ENCODE measurements at regions not wholly inside any gene's neighbourhood (a gene's known extent, or its start where the extent isn't known, plus 50 kb on each side); places are given as distances from the start of the nearest gene placed in this dataset.
A peak's percentile ranks its signal among the peaks of the same experiment; 100 is the strongest.
"Not testable (repeated sequence)": the region's sequence is repeated elsewhere in the genome, so short reads cannot be mapped to it uniquely, and the experiment has no call there.

DNA sequence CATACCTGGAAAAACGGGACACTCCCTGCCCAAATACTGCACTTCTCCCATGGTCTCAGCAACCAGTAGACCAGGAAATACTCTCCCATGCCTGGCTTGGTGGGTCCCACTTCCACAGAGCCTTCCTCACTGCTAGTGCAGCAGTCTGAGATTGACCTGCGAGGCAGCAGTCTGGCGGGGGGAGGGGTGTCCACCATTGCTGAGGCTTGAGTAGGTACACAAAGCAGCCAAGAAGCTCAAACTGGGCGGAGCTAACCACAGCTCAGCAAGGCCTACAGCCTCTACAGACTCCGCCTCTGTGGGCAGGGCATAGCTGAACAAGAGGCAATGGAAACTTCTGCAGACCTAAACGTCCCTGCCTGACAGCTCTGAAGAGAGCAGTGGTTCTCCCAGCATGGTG, 191.5 kb upstream of the FTMT start:
- H3K4me3 ChIP-seq (ENCODE audit: low read depth, low read length) = no peak overlapping the region
- H3K27ac ChIP-seq (ENCODE audit: extremely low read depth, low read depth, low read length) = no peak overlapping the region
- no peaks in the 10 kb centered on the region for H3K36me3 ChIP-seq (ENCODE audit: control insufficient read depth in 2 of 2, insufficient read depth in 1 of 2, low read length in 2 of 2)
- H3K9me3 ChIP-seq (ENCODE audit: control insufficient read depth, insufficient read depth, low read depth, low read length) = no peaks in the 10 kb centered on the region
- ChIA-PET CTCF (no interaction called here), POLR2A (no interaction called here)
- TF ChIP-seq, protein P1, sequence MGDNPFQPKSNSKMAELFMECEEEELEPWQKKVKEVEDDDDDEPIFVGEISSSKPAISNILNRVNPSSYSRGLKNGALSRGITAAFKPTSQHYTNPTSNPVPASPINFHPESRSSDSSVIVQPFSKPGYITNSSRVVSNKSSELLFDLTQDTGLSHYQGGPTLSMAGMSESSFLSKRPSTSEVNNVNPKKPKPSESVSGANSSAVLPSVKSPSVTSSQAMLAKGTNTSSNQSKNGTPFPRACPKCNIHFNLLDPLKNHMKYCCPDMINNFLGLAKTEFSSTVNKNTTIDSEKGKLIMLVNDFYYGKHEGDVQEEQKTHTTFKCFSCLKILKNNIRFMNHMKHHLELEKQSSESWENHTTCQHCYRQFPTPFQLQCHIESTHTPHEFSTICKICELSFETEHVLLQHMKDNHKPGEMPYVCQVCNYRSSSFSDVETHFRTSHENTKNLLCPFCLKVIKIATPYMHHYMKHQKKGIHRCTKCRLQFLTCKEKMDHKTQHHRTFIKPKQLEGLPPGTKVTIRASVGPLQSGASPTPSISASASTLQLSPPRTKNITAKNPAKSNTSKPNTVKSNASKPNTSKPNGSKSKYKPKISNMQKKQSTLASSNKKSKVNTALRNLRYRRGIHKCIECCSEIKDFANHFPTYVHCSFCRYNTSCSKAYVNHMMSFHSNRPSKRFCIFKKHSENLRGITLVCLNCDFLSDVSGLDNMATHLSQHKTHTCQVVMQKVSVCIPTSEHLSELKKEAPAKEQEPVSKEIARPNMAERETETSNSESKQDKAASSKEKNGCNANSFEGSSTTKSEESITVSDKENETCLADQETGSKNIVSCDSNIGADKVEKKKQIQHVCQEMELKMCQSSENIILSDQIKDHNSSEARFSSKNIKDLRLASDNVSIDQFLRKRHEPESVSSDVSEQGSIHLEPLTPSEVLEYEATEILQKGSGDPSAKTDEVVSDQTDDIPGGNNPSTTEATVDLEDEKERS (tag by site-specific recombination; IDR thresholded peaks at IDR 0.05) = no peak
- TF ChIP-seq ZNF274 (IDR thresholded peaks at IDR 0.05; ENCODE audit: low read length) (no peak), ZNF274 (tag by site-specific recombination; IDR thresholded peaks at IDR 0.05; ENCODE audit: borderline replicate concordance) (no peak), ZNF114 (tag by site-specific recombination; IDR thresholded peaks at IDR 0.05) (no peak), WT1 (tag by site-specific recombination; IDR thresholded peaks at IDR 0.05) (no peak)
- H3K4me1 ChIP-seq (ENCODE audit: control insufficient read depth, insufficient read depth, low read length) = no peaks in the 10 kb centered on the region

DNA sequence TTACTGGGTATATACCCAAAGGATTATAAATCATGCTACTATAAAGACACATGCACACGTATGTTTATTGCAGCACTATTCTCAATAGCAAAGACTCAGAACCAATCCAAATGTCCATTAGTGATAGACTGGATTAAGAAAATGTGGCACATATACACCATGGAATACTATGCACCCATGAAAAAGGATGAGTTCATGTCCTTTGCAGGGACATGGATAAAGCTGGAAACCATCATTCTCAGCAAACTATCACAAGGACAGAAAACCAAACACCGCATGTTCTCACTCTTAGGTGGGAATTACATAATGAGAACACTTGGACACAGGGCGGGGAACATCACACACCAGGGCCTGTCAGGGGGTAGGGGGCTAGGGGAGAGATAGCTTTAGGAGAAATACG, 186.1 kb upstream of the FTMT start:
- H3K36me3 ChIP-seq (ENCODE audit: control insufficient read depth in 2 of 2, insufficient read depth in 1 of 2, low read length in 2 of 2); H3K4me1 ChIP-seq (ENCODE audit: control insufficient read depth, insufficient read depth, low read length); H3K27ac ChIP-seq (ENCODE audit: extremely low read depth, low read depth, low read length); H3K4me3 ChIP-seq (ENCODE audit: low read depth, low read length); CTCF ChIA-PET; H3K9me3 ChIP-seq (ENCODE audit: control insufficient read depth, insufficient read depth, low read depth, low read length); POLR2A ChIA-PET: not testable (repeated sequence)
- TF ChIP-seq ZNF146 (tag by site-specific recombination; IDR thresholded peaks at IDR 0.05) = peak; percentile 75

DNA sequence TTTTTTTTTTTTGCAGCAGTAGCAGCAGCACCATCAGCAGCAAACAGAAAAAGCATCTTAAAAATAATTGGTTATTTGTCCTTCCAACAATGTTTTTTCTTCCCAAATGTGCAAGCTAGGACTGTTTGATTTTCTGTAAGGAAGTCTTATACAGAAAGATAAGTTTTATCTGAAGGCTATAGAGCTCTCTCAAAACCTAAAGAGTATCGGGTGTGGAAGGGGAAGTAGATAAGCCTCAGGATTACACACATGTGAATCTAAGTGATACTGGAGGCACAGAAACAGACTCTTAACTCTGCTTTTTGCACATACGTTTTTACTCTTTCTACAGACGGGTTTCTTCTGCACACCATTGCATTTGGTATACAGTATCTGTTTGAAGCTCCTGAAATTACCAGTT, 184.4 kb upstream of the FTMT start:
- Histone ChIP-seq H3K9me3 (ENCODE audit: control insufficient read depth, insufficient read depth, low read depth, low read length) (no peaks in the 10 kb centered on the region), H3K36me3 (ENCODE audit: control insufficient read depth in 2 of 2, insufficient read depth in 1 of 2, low read length in 2 of 2) (no peaks in the 10 kb centered on the region), H3K4me3 (ENCODE audit: low read depth, low read length) (no peak overlapping the region), H3K27ac (ENCODE audit: extremely low read depth, low read depth, low read length) (no peak overlapping the region), H3K4me1 (ENCODE audit: control insufficient read depth, insufficient read depth, low read length) (no peaks in the 10 kb centered on the region)
- POLR2A ChIA-PET = no interaction called here
- TF ChIP-seq ZNF473 (tag by site-specific recombination; IDR thresholded peaks at IDR 0.05) = no peak
- no peak for TF ChIP-seq ZNF292 (tag by site-specific recombination; IDR thresholded peaks at IDR 0.05; ENCODE audit: borderline replicate concordance, low read depth)
- TF ChIP-seq ZNF701 (tag by site-specific recombination; IDR thresholded peaks at IDR 0.05) = no peak
- TF ChIP-seq ZNF777 (tag by site-specific recombination; IDR thresholded peaks at IDR 0.05; ENCODE audit: borderline replicate concordance) = no peak
- TF ChIP-seq TCF7L2 (IDR thresholded peaks at IDR 0.05; ENCODE audit: borderline replicate concordance, low read depth, low read length) = no peak
- CTCF ChIA-PET = interaction anchor here (0.7 kb wide), 1 partner anchor 117 kb away, joined by 3 read pairs; no protein-coding TSS in a partner anchor

- Histone ChIP-seq H3K9me3 (ENCODE audit: control insufficient read depth, insufficient read depth, low read depth, low read length) (no peaks in the 10 kb centered on the region), H3K27ac (ENCODE audit: extremely low read depth, low read depth, low read length) (no peak overlapping the region), H3K36me3 (ENCODE audit: control insufficient read depth in 2 of 2, insufficient read depth in 1 of 2, low read length in 2 of 2) (no peaks in the 10 kb centered on the region), H3K4me1 (ENCODE audit: control insufficient read depth, insufficient read depth, low read length) (no peaks in the 10 kb centered on the region), H3K4me3 (ENCODE audit: low read depth, low read length) (no peak overlapping the region)
- no peak for TF ChIP-seq ZIC2 (tag by site-specific recombination; IDR thresholded peaks at IDR 0.05)
- no peak for TF ChIP-seq HOXA7 (CRISPR knock-in tag; IDR thresholded peaks at IDR 0.05; ENCODE audit: borderline replicate concordance)
- TF ChIP-seq ZNF626 (tag by site-specific recombination; IDR thresholded peaks at IDR 0.05) = no peak
- no peak for TF ChIP-seq ZNF488 (tag by site-specific recombination; IDR thresholded peaks at IDR 0.05)
- no peak for TF ChIP-seq ZNF23 (tag by site-specific recombination; IDR thresholded peaks at IDR 0.05; ENCODE audit: borderline replicate concordance)
- no peak for TF ChIP-seq ZBTB21 (tag by site-specific recombination; IDR thresholded peaks at IDR 0.05)
- no peak for TF ChIP-seq ZNF747 (tag by site-specific recombination; IDR thresholded peaks at IDR 0.05)
- TF ChIP-seq, protein P2, sequence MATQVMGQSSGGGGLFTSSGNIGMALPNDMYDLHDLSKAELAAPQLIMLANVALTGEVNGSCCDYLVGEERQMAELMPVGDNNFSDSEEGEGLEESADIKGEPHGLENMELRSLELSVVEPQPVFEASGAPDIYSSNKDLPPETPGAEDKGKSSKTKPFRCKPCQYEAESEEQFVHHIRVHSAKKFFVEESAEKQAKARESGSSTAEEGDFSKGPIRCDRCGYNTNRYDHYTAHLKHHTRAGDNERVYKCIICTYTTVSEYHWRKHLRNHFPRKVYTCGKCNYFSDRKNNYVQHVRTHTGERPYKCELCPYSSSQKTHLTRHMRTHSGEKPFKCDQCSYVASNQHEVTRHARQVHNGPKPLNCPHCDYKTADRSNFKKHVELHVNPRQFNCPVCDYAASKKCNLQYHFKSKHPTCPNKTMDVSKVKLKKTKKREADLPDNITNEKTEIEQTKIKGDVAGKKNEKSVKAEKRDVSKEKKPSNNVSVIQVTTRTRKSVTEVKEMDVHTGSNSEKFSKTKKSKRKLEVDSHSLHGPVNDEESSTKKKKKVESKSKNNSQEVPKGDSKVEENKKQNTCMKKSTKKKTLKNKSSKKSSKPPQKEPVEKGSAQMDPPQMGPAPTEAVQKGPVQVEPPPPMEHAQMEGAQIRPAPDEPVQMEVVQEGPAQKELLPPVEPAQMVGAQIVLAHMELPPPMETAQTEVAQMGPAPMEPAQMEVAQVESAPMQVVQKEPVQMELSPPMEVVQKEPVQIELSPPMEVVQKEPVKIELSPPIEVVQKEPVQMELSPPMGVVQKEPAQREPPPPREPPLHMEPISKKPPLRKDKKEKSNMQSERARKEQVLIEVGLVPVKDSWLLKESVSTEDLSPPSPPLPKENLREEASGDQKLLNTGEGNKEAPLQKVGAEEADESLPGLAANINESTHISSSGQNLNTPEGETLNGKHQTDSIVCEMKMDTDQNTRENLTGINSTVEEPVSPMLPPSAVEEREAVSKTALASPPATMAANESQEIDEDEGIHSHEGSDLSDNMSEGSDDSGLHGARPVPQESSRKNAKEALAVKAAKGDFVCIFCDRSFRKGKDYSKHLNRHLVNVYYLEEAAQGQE (tag by site-specific recombination; IDR thresholded peaks at IDR 0.05) = no peak
- TF ChIP-seq WT1 (tag by site-specific recombination; IDR thresholded peaks at IDR 0.05) = no peak
- no peak for TF ChIP-seq ZBTB7A (tag by site-specific recombination; IDR thresholded peaks at IDR 0.05; ENCODE audit: low read depth)
- TF ChIP-seq ZNF426 (tag by site-specific recombination; IDR thresholded peaks at IDR 0.05) = no peak
- CTCF ChIA-PET = no interaction called here
- POLR2A ChIA-PET = no interaction called here
Observed at GRCh38 chr5:121668635-121669034, 183.0 kb upstream of the FTMT start.
